ENCODE measurements at regions not wholly inside any gene's neighbourhood (a gene's known extent, or its start where the extent isn't known, plus 50 kb on each side); places are given as distances from the start of the nearest gene placed in this dataset.

GRCh38 chr20:51979226-51979625 is 176.9 kb upstream of the SALL4 start:
- no peak for TF ChIP-seq ZFP3 (CRISPR knock-in tag; IDR thresholded peaks at IDR 0.05)
- no peak for TF ChIP-seq BACH2 (CRISPR knock-in tag; IDR thresholded peaks at IDR 0.05; ENCODE audit: borderline replicate concordance)

Measured in SK-N-SH treated with all-trans-retinoic acid at 6 μM for 48 hours (cell line).